T-cell (primary cell): ENCODE measurements at regions not wholly inside any gene's neighbourhood (a gene's known extent, or its start where the extent isn't known, plus 50 kb on each side); places are given as distances from the start of the nearest gene placed in this dataset.

Source experiments
- ATAC-seq, 4 experiments: fragments of 200-7000 bp in 3 of 4; fragments of 150-1000 bp in 1 of 4; cut with Tn5 transposase; replicated peaks in 1 of 4; 1 replicate in 3 of 4; 2 replicates in 1 of 4; pipeline ENCODE4 v1.10.0; 2021; ENCODE audit warnings: moderate library complexity in 3 of 4, mild to moderate bottlenecking in 2 of 4, moderate number of reproducible peaks in 1 of 4
- CTCF ChIA-PET, 2 donors: fragments of 300-600 bp; sonication (Branson Sonifier 250); formaldehyde crosslinking; loops; one replicate each; lab custom pipeline; 2022; ENCODE audit warnings: antibody characterized with exemption in 2 of 2; lab: Charles Lee
- POLR2A ChIA-PET, 2 donors: fragments of 300-600 bp; sonication (Branson Sonifier 250); formaldehyde crosslinking; loops; one replicate each; lab custom pipeline; 2022; ENCODE audit warnings: antibody characterized with exemption in 2 of 2; lab: Charles Lee
- DNase-seq, 35 experiments: peaks; one replicate each; pipeline versions ENCODE4 v3.0.0 to v3.0.0-alpha.2; 2013 to 2023
- H3K27ac ChIP-seq: one replicate; pipeline ENCODE4 v1.5.1; 2013; ENCODE audit warnings: low read length
- H3K27me3 ChIP-seq, 2 experiments: replicated peaks in 1 of 2; 1 replicate in 1 of 2; 2 replicates in 1 of 2; pipeline versions ENCODE4 v1.6.1 to v1.7.0; 2013; ENCODE audit warnings: low read length in 1 of 2, mixed read lengths in 1 of 2; ENCODE audit not compliant: control insufficient read depth in 2 of 2, insufficient read depth in 2 of 2; ENCODE audit errors: extremely low read depth in 1 of 2
- H3K36me3 ChIP-seq, 2 donors: 1 replicate in 1 of 2; 2 replicates in 1 of 2; pipeline versions ENCODE4 v1.6.1 to v1.7.0; 2013; ENCODE audit warnings: low read length in 1 of 2; ENCODE audit not compliant: control insufficient read depth in 2 of 2, insufficient read depth in 1 of 2; ENCODE audit errors: extremely low read depth in 1 of 2
- H3K4me1 ChIP-seq, 2 experiments: 1 replicate in 1 of 2; 2 replicates in 1 of 2; pipeline versions ENCODE4 v1.6.1 to v1.7.0; 2013; ENCODE audit warnings: low read length in 2 of 2, mixed read lengths in 1 of 2; ENCODE audit not compliant: insufficient read depth in 2 of 2, control insufficient read depth in 1 of 2; ENCODE audit errors: extremely low read depth in 1 of 2
- H3K4me3 ChIP-seq, 2 donors: 1 replicate in 1 of 2; 2 replicates in 1 of 2; pipeline versions ENCODE4 v1.5.1 to v1.7.0; 2013; ENCODE audit warnings: mild to moderate bottlenecking in 2 of 2, low read length in 1 of 2, moderate library complexity in 1 of 2; ENCODE audit not compliant: control insufficient read depth in 1 of 2; ENCODE audit errors: extremely low read depth in 1 of 2
- H3K9me3 ChIP-seq: 2 replicates; pipeline ENCODE4 v1.7.0; 2013
- H3K27ac Mint-ChIP-seq, 2 donors: one replicate each; pipeline ENCODE4 v1.8.0; 2020 to 2021; ENCODE audit warnings: mild to moderate bottlenecking in 2 of 2, mixed read lengths in 2 of 2
- H3K27me3 Mint-ChIP-seq, 2 donors: one replicate each; pipeline ENCODE4 v1.8.0; 2021 to 2022; ENCODE audit warnings: mixed read lengths in 2 of 2
- H3K36me3 Mint-ChIP-seq: one replicate; pipeline ENCODE4 v1.8.0; 2021; ENCODE audit warnings: mixed read lengths
- H3K4me1 Mint-ChIP-seq, 3 donors: one replicate each; pipeline ENCODE4 v1.8.0; 2020 to 2022; ENCODE audit warnings: mixed read lengths in 3 of 3, mild to moderate bottlenecking in 1 of 3
- H3K4me3 Mint-ChIP-seq, 3 donors: one replicate each; pipeline ENCODE4 v1.8.0; 2020 to 2022; ENCODE audit warnings: mild to moderate bottlenecking in 3 of 3, mixed read lengths in 3 of 3, moderate library complexity in 3 of 3
- H3K9me3 Mint-ChIP-seq, 3 donors: one replicate each; pipeline ENCODE4 v1.8.0; 2020 to 2022; ENCODE audit warnings: mixed read lengths in 3 of 3
- WGBS: methylation state at CpG from one replicate; pipeline ENCODE4 v1.1.5; 2013; ENCODE audit warnings: missing lambda C conversion rate; ENCODE audit not compliant: insufficient coverage; 5-methylcytosine and 5-hydroxymethylcytosine counted together

GRCh38 chr2:226551522-226552250, 247.9 kb downstream of the IRS1 start:
- Mint-ChIP-seq H3K27me3 (peaks cover 3 to 25% of the 10 kb centered on the region in 2 donors), H3K4me1 (no peaks in the 10 kb centered on the region), H3K4me3 (no peak overlapping the region), H3K36me3 (peaks cover 2% of the 10 kb centered on the region), H3K27ac (no peak overlapping the region), H3K9me3 (no peaks in the 10 kb centered on the region)
- Histone ChIP-seq H3K27me3 (peaks cover 0 to 2% of the 10 kb centered on the region in 2 experiments), H3K4me3 (no peak overlapping the region), H3K9me3 (no peaks in the 10 kb centered on the region), H3K27ac (no peak overlapping the region), H3K36me3 (no peaks in the 10 kb centered on the region), H3K4me1 (no peaks in the 10 kb centered on the region)
- ATAC-seq (no peak), DNase-seq (no peak)
- ChIA-PET CTCF (no interaction called here), POLR2A (no interaction called here)
- WGBS, result 86% methylated on average over 2 of the region's 3 CpGs

GRCh38 chr2:226550801-226551200, 248.8 kb downstream of the IRS1 start:
- ChIA-PET POLR2A (no interaction called here), CTCF (no interaction called here)
- peaks cover 2% of the 10 kb centered on the region for H3K36me3 Mint-ChIP-seq
- peaks cover 2 to 27% of the 10 kb centered on the region in 2 donors for H3K27me3 Mint-ChIP-seq
- Histone ChIP-seq H3K9me3 (no peaks in the 10 kb centered on the region), H3K27me3 (peaks cover 0 to 2% of the 10 kb centered on the region in 2 experiments), H3K36me3 (no peaks in the 10 kb centered on the region), H3K27ac (no peak overlapping the region), H3K4me3 (no peak overlapping the region), H3K4me1 (no peaks in the 10 kb centered on the region)
- no peak overlapping the region for H3K4me3 Mint-ChIP-seq
- H3K9me3 Mint-ChIP-seq, result peaks cover 0 to 4% (median 0%) of the 10 kb centered on the region in 3 donors
- no CpG with 5 or more reads among the region's 7 CpGs for WGBS
- ATAC-seq (no peak), DNase-seq (no peak)
- no peaks in the 10 kb centered on the region for H3K4me1 Mint-ChIP-seq
- no peak overlapping the region for H3K27ac Mint-ChIP-seq

GRCh38 chr2:226548732-226549131, 250.9 kb downstream of the IRS1 start:
- no peak overlapping the region for H3K27ac Mint-ChIP-seq
- DNase-seq (no peak), ATAC-seq (no peak)

GRCh38 chr2:226544596-226545210, 254.9 kb downstream of the IRS1 start:
- no peaks in the 10 kb centered on the region for H3K9me3 ChIP-seq
- H3K4me3 Mint-ChIP-seq, result no peak overlapping the region
- H3K9me3 Mint-ChIP-seq, result peaks cover 0 to 16% (median 4%) of the 10 kb centered on the region in 3 donors
- no peak for DNase-seq
- no peaks in the 10 kb centered on the region for H3K36me3 Mint-ChIP-seq
- peaks cover 2 to 15% of the 10 kb centered on the region in 2 donors for H3K27me3 Mint-ChIP-seq
- H3K4me1 ChIP-seq, result no peaks in the 10 kb centered on the region
- no peak for ATAC-seq
- no peaks in the 10 kb centered on the region for H3K4me1 Mint-ChIP-seq
- no peaks in the 10 kb centered on the region for H3K27me3 ChIP-seq
- no CpG with 5 or more reads among the region's 2 CpGs for WGBS
- no peak overlapping the region for H3K4me3 ChIP-seq
- CTCF ChIA-PET, result no interaction called here
- no peaks in the 10 kb centered on the region for H3K36me3 ChIP-seq
- no peak overlapping the region for H3K27ac ChIP-seq
- POLR2A ChIA-PET, result no interaction called here
- no peak overlapping the region for H3K27ac Mint-ChIP-seq

More at GRCh38 chr2:226548732-226549131, 250.9 kb downstream of the IRS1 start:
- H3K4me1 ChIP-seq, result no peaks in the 10 kb centered on the region
- no peak overlapping the region for H3K27ac ChIP-seq
- no peaks in the 10 kb centered on the region for H3K36me3 ChIP-seq
- CTCF ChIA-PET, result no interaction called here
- no peak overlapping the region for H3K4me3 Mint-ChIP-seq
- H3K4me3 ChIP-seq, result no peak overlapping the region
- H3K9me3 ChIP-seq, result no peaks in the 10 kb centered on the region
- WGBS, result 67% methylated on average over 2 of the region's 2 CpGs
- H3K27me3 ChIP-seq, result peaks cover 0 to 2% of the 10 kb centered on the region in 2 experiments
- H3K36me3 Mint-ChIP-seq, result no peaks in the 10 kb centered on the region
- H3K4me1 Mint-ChIP-seq, result no peaks in the 10 kb centered on the region
- POLR2A ChIA-PET, result no interaction called here
- H3K9me3 Mint-ChIP-seq, result peaks cover 0 to 10% (median 0%) of the 10 kb centered on the region in 3 donors
- peaks cover 0 to 27% of the 10 kb centered on the region in 2 donors for H3K27me3 Mint-ChIP-seq

GRCh38 chr2:226540204-226540994, 259.2 kb downstream of the IRS1 start:
- H3K27me3 ChIP-seq, result no peaks in the 10 kb centered on the region
- H3K9me3 Mint-ChIP-seq, result peaks cover 0 to 9% (median 4%) of the 10 kb centered on the region in 3 donors
- H3K4me3 Mint-ChIP-seq, result no peak overlapping the region
- no peak for ATAC-seq
- H3K27ac ChIP-seq, result no peak overlapping the region
- H3K4me3 ChIP-seq, result no peak overlapping the region
- CTCF ChIA-PET, result interaction anchor here in 1 of 2 donors (0.5 kb wide), 1 partner anchor 458 kb away, joined by 3 read pairs; no protein-coding TSS in a partner anchor
- WGBS, result 60% methylated on average over 1 of the region's 3 CpGs
- POLR2A ChIA-PET, result no interaction called here
- peaks cover 2 to 4% of the 10 kb centered on the region in 2 donors for H3K27me3 Mint-ChIP-seq
- no peak overlapping the region for H3K27ac Mint-ChIP-seq
- no peaks in the 10 kb centered on the region for H3K4me1 ChIP-seq
- H3K36me3 ChIP-seq, result no peaks in the 10 kb centered on the region
- no peaks in the 10 kb centered on the region for H3K4me1 Mint-ChIP-seq
- no peaks in the 10 kb centered on the region for H3K36me3 Mint-ChIP-seq
- no peaks in the 10 kb centered on the region for H3K9me3 ChIP-seq
- no peak for DNase-seq

- H3K9me3 ChIP-seq, result no peaks in the 10 kb centered on the region
- H3K27ac ChIP-seq, result no peak overlapping the region
- H3K4me3 ChIP-seq, result no peak overlapping the region
- H3K4me1 ChIP-seq, result no peaks in the 10 kb centered on the region
- peaks cover 0 to under 1% (median 0%) of the 10 kb centered on the region in 3 donors for H3K9me3 Mint-ChIP-seq
- no peaks in the 10 kb centered on the region for H3K27me3 ChIP-seq
- no peak for DNase-seq
- H3K27me3 Mint-ChIP-seq, result no peaks in the 10 kb centered on the region
- ChIA-PET POLR2A (no interaction called here), CTCF (interaction anchor here in 1 of 2 donors (0.6 kb wide), 1 partner anchor 936 kb away, joined by 4 read pairs; no protein-coding TSS in a partner anchor)
- H3K27ac Mint-ChIP-seq, result no peak overlapping the region
- 87% methylated on average over 3 of the region's 7 CpGs for WGBS
- no peaks in the 10 kb centered on the region for H3K36me3 ChIP-seq
- ATAC-seq, result no peak
- no peak overlapping the region for H3K4me3 Mint-ChIP-seq
- H3K36me3 Mint-ChIP-seq, result no peaks in the 10 kb centered on the region
- H3K4me1 Mint-ChIP-seq, result no peaks in the 10 kb centered on the region
Observed at GRCh38 chr2:226536410-226536809, 263.2 kb downstream of the IRS1 start.
